ENCODE measurements at regions not wholly inside any gene's neighbourhood (a gene's known extent, or its start where the extent isn't known, plus 50 kb on each side); places are given as distances from the start of the nearest gene placed in this dataset.

DNA sequence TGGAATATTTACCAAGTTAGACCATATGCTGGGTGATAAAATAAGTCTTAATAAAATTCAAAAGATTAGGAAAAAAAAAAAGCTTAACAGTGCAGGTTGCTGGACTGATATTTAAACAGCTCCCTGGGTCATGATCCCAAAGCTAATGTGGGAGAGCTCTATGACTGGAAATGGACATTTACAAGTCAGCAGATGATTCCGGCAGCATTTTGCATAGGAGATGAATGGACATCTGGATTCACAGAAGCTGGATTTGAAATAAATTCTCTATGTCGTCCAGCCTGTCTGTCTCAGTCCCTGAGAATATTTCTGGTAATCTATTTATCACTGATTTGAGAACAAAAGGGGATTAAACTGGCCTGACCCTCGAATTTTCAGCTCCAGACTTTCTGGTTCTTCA, 52.3 kb upstream of the KLHL25 start:
- no peak for DNase-seq (ENCODE audit: low spot score)

DNA sequence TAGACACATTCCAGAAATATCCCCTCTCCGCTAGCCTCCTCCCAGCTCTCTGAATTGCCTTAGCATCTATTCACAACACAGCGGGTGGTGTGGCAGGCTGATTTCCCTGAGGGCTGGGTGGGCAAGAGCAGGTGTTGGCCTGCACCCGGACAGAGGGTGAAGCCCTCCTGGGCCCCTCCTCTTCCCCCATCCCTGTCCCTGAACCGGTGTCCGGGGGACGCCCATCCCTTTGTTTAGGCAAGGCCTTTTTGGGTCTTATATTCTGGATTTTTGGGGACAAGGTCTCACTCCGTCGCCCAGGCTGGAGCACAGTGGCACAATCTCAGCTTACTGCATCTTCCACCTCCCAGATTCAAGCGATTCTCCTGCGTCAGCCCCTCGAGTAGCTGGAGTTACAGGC, 55.2 kb upstream of the KLHL25 start:
- no peak for DNase-seq (ENCODE audit: low spot score)

DNA sequence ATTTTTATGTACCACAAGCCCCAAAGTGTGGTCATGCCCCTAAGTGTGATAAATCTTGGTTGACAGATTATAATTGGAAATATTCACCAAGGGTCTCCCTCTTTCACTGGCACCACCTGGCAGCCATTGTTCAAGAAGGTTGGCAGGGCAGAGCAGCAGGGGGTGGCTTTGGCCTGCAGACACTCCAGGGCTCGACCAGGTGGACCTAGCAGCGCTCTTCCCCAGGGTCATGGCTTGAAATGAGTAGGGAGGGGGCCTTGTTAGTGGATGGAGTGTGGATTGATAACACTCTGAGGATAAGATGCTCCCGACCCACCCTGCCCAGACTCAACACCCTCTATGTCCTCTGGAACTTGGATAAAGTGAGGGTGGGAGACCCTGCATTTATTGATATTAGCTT, 58.2 kb upstream of the KLHL25 start:
- no peak for DNase-seq (ENCODE audit: low spot score)

DNA sequence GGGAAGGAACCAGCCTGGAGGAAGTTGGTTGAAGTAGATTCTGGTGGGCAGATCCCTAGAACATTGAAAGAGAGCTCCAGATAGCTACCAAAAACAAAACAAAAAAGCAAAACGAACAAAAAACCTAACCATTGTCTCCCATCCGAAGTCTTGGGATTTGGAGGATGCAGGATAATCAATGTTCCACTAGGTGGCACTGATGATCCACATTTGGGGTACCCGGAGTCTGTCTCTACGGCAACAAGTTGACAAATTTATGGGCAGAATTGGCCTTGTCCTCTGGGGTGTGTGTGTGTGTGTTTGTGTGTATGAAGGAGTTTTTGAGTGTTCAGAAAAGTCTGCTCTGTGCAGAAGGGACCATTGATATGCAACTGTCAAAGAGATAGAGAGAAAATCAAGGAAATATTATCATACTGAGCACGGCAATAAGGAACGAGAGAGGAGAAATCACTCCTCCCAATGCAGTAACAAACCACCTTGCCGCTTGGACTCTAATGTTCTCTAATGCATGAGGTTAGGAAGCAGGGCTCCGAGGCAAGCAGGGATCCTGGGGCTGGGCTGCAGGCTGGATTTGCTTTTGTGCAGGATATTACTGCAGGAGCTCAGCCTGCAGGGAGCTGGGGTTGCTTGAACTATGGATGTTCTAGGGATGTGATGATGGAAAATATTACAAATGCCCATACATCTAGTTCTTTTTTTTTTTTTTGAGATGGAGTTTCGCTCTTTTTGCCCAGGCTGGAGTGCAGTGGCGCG, 59.8 kb upstream of the KLHL25 start:
- DNase-seq (ENCODE audit: low spot score): peak; percentile 77

DNA sequence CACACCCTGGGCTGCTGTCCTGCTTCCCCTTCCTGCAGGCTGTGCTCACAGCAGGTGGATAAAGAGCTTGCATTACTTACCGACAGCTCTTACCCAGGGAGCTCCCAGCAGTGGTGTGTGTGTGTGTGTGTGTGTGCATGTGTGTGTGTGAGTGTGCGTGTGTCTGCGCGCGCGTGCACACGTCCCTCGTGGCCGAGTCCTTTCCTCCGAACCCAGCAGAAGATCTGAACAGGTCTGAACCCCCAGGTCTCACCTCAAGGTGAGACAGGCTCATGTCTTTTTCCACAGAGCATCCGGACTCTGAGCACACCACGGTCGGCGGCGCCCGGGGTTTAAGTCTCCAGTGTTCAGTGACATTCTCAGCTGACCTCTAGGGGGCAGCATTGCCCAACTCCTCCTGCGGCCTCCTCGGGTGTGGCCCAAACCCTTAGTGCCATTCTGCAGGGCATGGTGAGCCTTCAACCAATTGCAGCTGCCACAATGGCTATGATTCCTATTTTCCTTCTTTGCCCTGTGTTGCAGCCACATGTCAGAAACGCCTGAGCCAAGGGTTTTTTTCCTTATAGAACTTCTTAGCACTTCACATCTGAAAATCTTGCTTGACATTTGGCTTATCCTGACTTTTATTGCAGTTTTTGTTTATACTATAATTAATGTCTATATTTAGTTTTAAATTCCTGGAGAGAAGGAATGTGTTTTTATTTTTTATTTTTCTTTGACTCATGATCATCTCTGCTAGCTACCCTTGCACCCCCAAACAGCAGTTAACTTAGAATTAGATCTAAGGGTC, 64.1 kb upstream of the KLHL25 start:
- peak; percentile 90 for DNase-seq (ENCODE audit: low spot score)

DNA sequence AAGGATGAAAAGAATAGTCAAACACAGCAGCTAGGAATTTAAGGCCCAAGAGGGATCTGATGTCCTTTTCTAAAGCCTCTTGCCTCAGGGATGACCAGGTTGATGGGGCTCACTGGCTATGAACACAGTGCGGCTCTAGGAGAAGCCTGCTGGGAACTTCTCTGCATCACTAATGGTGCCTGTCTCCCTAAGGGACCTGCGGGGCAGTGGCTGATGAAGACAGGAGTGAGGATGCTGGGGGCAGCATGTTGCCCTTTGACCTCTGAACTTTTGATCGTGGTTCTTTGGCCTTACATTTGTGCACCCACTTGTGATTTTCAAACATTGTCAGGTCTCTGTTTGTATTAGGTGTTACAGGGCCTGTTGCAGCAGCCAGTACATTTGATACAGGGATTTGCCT, 64.9 kb upstream of the KLHL25 start:
- DNase-seq (ENCODE audit: low spot score): no peak

DNA sequence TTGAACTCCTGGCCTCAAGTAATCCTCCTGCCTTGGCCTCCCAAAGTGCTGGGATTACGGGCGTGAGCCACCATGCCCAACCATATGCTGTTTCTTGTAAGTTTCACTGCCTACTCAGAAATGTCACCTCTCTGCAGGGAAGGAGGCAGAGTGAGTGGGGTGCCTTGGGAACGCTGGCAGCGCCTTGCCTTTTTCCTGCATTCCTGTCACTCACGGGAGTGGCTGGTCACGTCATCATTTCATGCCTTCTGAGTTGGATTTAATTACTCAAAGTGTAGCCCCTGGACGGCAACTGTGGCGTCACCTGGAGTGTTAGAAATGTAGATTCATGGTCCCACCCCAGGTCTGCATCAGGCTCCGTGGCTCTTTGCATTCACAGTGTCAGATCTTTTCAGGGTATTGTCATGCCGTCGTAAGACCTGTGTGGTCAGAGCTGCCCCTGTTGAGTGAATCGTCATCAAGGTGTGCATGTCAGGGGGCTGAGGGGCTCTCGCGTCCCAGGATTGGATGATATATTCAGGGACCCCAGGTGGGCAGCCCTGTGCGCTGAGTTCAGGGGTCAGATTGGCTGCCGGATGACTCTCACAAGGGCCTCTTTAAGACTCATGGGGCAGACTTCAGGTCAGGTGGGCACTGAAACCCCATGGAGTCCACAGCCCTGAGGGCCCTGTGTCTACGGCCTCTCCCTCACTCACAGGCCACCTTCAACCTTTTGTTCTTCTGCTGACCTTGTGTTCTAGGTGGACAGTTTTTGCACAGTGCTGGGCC, 65.9 kb upstream of the KLHL25 start:
- no peak for DNase-seq (ENCODE audit: low spot score)

DNA sequence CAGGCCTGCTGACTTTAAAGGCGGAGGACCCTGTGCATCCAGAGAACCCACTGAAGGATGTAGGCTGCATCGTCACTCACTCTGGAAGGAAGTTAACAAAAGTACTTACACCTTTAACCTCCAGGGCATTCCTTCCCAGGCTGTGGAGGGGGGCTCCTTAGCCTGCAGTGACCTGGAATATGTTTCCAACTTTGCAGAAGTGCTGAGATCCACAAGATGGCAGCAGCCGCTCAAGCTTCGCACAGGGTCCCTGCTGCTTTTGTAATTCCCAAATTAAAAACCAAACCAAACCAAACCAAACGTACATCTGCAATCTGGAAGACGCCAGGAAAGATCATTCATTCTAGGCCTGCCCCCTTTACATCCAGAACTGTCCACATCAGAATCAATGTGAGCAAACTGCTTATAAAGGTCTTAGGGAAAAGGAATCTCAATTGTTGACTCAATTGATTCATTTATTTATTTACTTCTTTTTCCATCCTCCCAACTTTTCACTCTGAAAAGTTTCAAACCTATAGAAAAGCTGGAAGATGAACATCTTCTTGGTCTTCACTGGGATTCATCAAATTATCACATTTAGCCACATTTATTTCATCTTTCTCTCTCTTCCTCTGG, 70.5 kb upstream of the KLHL25 start:
- DNase-seq (ENCODE audit: low spot score): peak; percentile 84

DNA sequence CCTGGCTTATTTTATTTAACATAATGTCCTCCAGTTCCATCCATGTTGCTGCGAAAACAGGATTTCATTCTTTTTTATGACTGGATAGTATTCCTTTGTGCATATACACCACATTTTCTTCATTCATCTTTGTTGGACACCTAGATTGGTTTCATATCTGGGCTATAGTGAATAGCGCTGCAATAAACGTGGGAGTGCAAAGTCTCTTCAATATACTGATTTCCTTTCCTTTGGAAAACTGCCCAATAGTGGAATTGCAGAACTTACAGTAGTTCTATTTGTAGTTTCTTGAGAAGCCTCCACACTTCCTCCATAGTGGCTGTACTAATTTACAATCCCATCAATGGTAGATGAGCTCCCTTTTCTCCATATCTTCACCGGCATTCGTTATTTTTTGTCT, 72.5 kb upstream of the KLHL25 start:
- DNase-seq (ENCODE audit: low spot score): no peak

DNA sequence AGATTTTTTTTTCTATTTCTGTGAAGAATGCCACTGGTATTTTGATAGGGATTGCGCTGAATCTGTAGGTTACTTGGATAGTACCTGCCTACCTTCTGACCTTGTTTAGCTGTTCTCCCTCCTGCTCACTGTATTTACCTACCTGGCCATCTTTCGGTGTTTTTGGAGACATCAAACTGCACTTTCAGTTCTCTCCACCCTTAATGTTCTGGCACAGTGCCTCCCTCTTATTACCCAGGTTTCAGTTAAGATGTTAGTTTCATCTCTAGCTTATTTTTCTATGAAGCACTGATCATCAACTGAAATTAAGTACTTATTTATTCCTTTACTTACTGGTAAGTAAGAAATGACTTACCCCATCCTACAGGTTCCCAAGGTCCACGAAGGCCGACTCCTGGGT, 74.4 kb upstream of the KLHL25 start:
- DNase-seq (ENCODE audit: low spot score): no peak

DNA sequence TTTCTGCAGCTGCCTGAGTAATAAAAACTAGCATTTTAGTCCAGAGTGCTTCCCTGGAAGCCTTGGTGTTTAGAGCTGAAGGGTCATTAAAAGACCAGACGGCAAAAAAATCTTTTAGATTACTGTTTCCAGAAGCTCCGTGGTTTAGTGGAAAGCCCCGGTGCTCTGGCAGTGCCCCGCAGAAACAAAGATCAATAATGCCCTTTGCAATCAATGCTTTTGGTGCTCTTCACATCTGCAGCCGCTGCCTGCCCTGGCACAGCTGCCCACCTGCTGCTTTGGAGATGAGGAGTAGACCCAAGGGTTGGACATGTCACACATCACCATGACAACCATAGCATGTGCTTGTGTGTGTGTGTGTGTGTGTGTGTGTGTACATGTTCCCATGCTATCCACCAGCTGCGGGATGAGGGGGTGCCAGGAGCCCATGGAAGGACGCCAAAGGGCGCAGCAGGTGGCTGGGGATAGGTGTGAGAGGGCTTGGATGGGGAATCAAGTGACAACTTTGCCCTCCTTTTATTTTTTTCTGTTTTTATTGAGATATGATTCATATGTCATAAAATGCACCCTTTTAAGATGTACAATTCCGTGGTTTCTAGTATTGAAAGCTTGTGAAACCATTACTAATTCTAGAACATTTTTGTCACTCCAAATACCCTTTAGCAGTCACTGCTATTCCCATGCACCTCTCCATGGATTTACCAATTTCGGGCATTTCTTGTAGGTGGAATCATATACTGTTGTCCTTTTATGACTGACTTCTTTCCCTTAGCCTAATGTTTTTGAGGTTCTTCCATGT, 75.7 kb upstream of the KLHL25 start:
- DNase-seq (ENCODE audit: low spot score): no peak

DNA sequence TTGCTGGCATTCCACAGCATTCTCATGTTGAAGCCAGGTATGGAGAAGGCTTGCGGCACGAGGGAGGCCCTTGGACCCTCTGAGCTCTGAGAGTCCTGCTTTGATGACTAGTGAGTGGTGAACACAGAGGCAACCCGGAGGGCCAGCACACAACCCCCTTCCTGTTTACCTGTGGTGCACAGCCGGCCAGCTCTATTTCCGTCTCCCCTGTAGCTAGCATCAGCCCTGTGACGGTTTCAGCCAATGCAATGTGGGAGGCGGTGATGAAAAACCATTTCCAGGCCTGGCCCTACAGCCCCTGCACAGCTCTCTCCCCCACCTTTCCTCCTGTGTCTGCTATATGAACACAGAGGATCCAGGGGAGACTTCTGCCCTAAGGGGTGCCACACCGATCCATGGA, 76.8 kb upstream of the KLHL25 start:
- DNase-seq (ENCODE audit: low spot score): no peak

DNA sequence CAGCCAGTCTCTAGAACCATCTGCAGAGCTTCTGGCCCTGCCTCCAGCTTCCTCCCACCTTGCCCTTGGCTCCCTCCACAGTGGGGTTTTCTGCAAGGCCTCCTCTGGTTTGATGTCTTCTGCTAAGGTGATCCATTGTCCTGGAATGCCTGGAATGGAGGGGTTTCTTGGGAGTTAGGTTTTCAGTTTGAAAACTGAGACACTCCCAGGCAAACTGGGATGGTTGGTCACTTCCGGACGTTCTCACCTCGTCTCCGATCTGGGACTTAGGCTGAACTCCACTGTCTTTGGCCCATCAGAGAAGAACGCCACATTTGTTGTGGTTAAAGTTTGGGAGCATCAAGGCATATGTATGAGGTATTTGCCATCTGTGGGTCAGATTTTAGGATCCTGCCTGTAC, 77.4 kb upstream of the KLHL25 start:
- no peak for DNase-seq (ENCODE audit: low spot score)

DNA sequence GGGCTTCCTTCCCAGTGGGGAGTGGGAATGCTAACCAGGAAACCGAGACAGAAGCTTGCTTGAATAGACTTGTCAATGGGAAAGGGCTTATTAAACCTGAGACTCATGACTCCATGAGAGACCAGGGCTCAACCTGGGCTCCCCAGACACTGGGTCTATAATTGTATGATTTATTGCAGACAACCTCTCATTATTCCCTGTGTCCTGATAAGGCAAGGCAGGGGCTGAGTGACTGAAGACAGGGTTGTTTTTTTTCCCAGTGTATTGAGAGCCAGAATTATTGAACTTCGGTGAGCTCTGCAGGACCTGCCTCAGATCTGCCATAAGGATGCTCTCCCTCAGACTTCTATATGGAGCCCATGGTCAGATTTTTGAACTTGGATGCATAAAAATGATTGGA, 79.5 kb upstream of the KLHL25 start:
- no peak for DNase-seq (ENCODE audit: low spot score)

DNA sequence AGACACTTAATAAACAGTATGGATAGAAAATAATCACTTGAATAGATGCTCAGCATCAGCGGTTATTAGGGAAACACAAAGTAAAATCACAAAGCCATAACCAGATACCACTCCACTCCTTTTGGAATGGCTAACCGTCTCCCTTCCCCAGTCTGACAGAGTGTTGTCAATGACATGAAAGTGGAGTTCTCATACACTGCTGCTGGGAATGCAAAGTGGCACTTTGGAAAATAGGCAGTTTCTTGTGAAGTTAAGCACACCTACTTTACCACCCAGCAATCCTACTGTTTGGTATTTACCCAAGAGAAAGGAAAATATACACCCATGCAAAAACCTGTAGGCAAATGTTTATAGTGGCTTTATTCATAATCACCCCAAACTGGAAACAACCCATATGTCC, 81.0 kb upstream of the KLHL25 start:
- no peak for DNase-seq (ENCODE audit: low spot score)

DNA sequence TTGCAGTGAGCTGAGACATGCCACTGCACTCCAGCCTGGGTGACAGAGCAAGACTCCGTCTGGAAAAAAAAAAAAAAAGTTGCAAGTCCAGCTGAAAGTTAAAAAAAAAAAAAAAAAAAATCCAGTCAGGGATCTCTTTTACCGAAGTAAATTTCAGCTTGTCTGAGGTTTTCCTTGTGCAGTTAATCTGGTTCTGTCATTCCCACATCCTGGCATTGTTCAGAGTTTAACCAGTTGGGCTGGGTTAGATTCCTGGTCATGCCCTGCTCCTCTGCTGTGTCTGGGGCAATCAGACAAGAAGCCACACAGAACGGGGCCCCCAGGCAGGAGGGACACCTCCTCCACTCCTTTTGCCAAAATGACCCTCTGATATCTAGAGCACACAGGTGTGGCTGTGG, 84.1 kb upstream of the KLHL25 start:
- no peak for DNase-seq (ENCODE audit: low spot score)

DNA sequence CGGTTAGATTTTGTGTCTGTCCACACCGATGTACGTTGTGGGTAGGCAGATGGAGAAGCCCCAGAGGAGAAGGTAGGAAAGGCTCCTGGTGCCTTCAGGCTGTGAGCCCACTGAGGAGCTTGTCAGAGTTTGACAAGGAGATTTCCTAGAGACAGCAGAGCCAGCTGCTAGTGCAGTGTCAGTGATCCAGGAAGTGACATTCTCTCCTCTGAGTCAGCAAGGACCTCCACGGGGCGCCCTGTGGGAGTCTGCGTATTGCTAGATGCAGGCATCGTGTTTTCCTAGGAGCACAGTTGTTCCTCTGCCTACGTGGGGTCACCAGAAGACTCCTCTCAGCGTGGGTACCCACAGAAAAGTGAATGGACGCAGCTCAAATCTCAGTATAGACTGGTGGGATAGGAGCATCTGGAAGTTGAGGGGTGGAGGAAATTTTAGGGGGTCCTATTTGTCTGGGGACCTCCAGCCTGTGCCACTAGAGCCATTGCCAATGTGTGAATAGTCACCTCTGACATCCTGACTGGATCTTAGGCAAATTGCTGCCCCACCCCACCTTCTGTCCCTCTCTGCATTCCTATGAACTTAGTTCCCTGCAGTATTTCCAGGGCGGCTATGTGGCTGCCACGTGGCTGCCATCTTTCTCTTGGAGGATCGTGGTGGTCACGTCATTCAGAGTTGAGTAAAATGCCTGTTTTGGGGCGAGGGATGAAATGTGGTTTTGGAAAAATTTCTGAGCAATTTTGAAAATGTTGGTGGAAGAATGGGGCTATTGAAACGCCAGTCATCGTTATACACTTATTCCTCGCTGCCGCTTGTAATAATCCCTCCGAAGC, 84.8 kb upstream of the KLHL25 start:
- DNase-seq (ENCODE audit: low spot score): no peak

DNA sequence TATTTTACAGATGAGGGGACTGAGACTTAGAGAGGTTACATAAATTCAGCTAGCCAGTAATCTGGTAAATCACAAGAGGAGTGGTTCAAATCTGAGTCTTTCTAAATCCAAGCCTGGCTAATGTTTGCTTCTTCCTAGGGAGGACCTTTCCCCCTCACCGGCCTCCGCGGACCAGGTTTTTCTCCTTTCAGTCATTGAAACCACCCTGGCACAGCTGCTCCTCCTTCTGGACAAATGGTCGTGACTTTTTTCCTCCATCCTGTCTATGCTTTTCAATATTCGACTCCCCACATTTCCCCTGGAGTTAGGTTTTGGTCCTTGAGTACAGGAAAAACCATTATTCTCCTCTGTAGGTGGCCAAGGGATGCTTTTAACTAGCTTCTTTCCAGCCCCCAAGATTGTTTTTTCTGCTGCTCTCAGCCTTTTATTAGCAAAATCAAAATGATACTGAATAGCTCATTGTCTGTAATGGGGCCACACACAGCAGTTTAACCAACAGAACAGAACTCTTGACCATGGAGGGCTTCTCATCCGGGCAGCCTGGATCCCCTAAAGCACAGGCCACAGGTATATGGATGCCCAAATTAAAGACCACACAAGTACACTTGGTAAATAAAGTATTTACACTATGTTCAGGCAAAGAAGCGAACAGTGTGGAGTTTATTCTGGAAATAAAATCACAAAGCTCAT, 85.9 kb upstream of the KLHL25 start:
- no peak for DNase-seq (ENCODE audit: low spot score)

DNA sequence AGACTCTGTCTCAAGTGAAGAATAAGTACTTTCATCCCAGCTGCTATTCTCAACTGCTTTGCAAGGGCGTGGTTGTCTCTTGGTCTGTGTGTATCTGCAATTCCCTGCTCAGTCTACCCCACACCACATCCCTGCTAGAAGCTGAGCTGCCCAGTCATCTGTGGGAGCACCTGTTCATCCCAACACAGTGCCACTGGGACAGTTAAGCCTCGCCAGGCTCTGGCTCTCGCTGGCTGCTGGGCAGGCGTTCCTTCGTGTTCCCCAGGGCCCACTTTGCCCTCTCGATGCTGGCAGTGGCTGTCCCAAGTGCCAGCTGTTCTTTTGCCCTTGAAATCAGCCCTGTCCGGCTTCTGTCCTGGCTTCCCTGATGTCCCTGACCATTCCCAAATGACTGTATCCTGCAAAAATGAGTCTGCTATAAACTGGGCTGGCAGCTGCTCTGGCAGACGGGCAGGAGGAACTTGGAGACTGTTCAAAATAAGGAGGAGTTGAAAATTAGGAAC, 91.6 kb upstream of the KLHL25 start:
- DNase-seq (ENCODE audit: low spot score): peak; percentile 61
